Renal cortical epithelial cell (primary cell): ENCODE measurements at regions not wholly inside any gene's neighbourhood (a gene's known extent, or its start where the extent isn't known, plus 50 kb on each side); places are given as distances from the start of the nearest gene placed in this dataset.

Experiments used
- DNase-seq: peaks from one replicate; pipeline ENCODE4 v3.0.0-alpha.2; 2011; ENCODE audit warnings: low read depth

- no peak for DNase-seq
Measured at GRCh38 chr2:44879269-44880124, 62.0 kb upstream of the SIX3 start.

GRCh38 chr2:44880125-44880483 is 61.4 kb upstream of the SIX3 start:
- DNase-seq, result no peak

- DNase-seq, result no peak
Measured at GRCh38 chr2:44881856-44882255, 59.6 kb upstream of the SIX3 start.

- no peak for DNase-seq
Measured at GRCh38 chr2:44883356-44883755, 58.1 kb upstream of the SIX3 start.

GRCh38 chr2:44884231-44884630 is 57.3 kb upstream of the SIX3 start:
- no peak for DNase-seq

- no peak for DNase-seq
Measured at GRCh38 chr2:44884677-44885076, 56.8 kb upstream of the SIX3 start.

- no peak for DNase-seq
Measured at GRCh38 chr2:44886414-44886813, 55.1 kb upstream of the SIX3 start.

- no peak for DNase-seq
Measured at GRCh38 chr2:44889096-44889495, 52.4 kb upstream of the SIX3 start.
